ENCODE measurements at regions not wholly inside any gene's neighbourhood (a gene's known extent, or its start where the extent isn't known, plus 50 kb on each side); places are given as distances from the start of the nearest gene placed in this dataset.

DNA sequence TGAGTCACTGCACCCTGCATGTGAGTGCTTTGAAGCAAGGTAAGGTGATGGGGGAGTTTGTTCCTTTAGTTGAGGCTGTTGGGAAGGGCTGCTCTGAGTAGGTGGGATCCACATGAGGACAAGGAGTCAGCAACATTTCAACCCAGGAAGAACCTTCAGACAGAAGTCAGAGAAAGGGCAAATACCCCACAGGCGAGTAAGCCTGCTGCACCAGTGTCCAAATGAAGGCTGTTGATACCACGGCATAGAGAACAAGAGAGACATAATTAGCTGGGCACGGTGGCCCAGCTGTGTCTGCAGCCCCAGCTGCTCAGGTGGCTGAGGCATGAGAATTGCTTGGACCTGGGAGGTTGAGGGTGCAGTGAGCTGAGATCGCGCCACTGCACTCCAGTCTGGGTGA is 54.3 kb upstream of the CLMP start (continued):
- TF ChIP-seq PATZ1 (CRISPR knock-in tag; IDR thresholded peaks at IDR 0.05; ENCODE audit: borderline replicate concordance), result no peak

- ATAC-seq, result peak; percentile 64
- TF ChIP-seq ZFP3 (CRISPR knock-in tag; IDR thresholded peaks at IDR 0.05) (no peak), ISL1 (CRISPR knock-in tag; IDR thresholded peaks at IDR 0.05) (peak; percentile 29; the same call in 1 of the 2 replicates)
These were observed 52.8 kb upstream of the CLMP start for GRCh38 chr11:123247813-123248379.

GRCh38 chr11:123247496-123247799 is 52.4 kb upstream of the CLMP start:
- ATAC-seq, result peak; percentile 13
- TF ChIP-seq SNAI2 (CRISPR knock-in tag; IDR thresholded peaks at IDR 0.05), result no peak
- TF ChIP-seq OSR1 (CRISPR knock-in tag; IDR thresholded peaks at IDR 0.05), result no peak
- TF ChIP-seq PATZ1 (CRISPR knock-in tag; IDR thresholded peaks at IDR 0.05; ENCODE audit: borderline replicate concordance), result no peak
- TF ChIP-seq PPARA (CRISPR knock-in tag; IDR thresholded peaks at IDR 0.05; ENCODE audit: borderline replicate concordance), result no peak
- TF ChIP-seq ESRRG (CRISPR knock-in tag; IDR thresholded peaks at IDR 0.05), result no peak
- TF ChIP-seq ZNF70 (CRISPR knock-in tag; IDR thresholded peaks at IDR 0.05), result no peak
- TF ChIP-seq ZC3H10 (CRISPR knock-in tag; IDR thresholded peaks at IDR 0.05), result no peak
- TF ChIP-seq POU6F1 (CRISPR knock-in tag; IDR thresholded peaks at IDR 0.05; ENCODE audit: borderline replicate concordance, low read depth), result no peak
- no peak for TF ChIP-seq GLIS3 (CRISPR knock-in tag; IDR thresholded peaks at IDR 0.05)
- no peak for TF ChIP-seq CSDC2 (CRISPR knock-in tag; IDR thresholded peaks at IDR 0.05)

GRCh38 chr11:123246749-123247495 is 51.9 kb upstream of the CLMP start:
- ATAC-seq, result peak; percentile 96
- TF ChIP-seq CSRNP3 (CRISPR knock-in tag; IDR thresholded peaks at IDR 0.05), result no peak
- no peak for TF ChIP-seq RARB (CRISPR knock-in tag; IDR thresholded peaks at IDR 0.05)
- TF ChIP-seq ZNF70 (CRISPR knock-in tag; IDR thresholded peaks at IDR 0.05), result no peak
- TF ChIP-seq OSR1 (CRISPR knock-in tag; IDR thresholded peaks at IDR 0.05), result no peak
- no peak for TF ChIP-seq GLIS3 (CRISPR knock-in tag; IDR thresholded peaks at IDR 0.05)
- no peak for TF ChIP-seq PATZ1 (CRISPR knock-in tag; IDR thresholded peaks at IDR 0.05; ENCODE audit: borderline replicate concordance)

DNA sequence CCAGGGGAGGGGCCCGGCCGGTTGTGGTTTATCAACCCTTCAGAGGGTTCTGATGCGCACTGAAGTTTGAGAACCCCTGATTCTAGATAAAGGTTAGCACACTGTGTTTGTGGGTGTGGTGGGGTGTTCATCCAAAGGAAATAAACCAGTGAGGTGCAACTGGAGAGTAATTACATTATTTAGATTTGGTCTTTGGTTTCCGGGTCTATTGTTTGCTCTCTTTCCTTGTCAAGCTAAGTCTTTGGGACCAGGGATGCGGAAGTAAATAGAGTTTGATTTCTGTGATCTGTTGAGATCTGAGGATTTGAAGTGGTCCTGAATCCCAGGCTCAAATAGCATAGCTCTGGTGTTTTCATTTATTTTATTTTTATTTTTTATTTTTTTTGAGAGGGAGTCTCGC is 50.5 kb upstream of the CLMP start:
- TF ChIP-seq TSHZ2 (CRISPR knock-in tag; IDR thresholded peaks at IDR 0.05) (no peak), ZNF8 (CRISPR knock-in tag; IDR thresholded peaks at IDR 0.05) (no peak), ZFP30 (CRISPR knock-in tag; IDR thresholded peaks at IDR 0.05) (no peak)
- ATAC-seq, result no peak
